ENCODE measurements at regions not wholly inside any gene's neighbourhood (a gene's known extent, or its start where the extent isn't known, plus 50 kb on each side); places are given as distances from the start of the nearest gene placed in this dataset.
A peak's percentile ranks its signal among the peaks of the same experiment; 100 is the strongest.

- no peak for DNase-seq (ENCODE audit: insufficient read length, low spot score, missing footprints)
- no peaks in the 10 kb centered on the region for H4K20me1 ChIP-seq (ENCODE audit: insufficient read depth, low read length)
- no peak for TF ChIP-seq CTCF (IDR thresholded peaks at IDR 0.05; ENCODE audit: extremely low read depth, low read depth, low read length)
- H3K4me2 ChIP-seq (ENCODE audit: insufficient read depth, low read length): no peak overlapping the region
- H3K4me3 ChIP-seq (ENCODE audit: insufficient read depth, low read length): no peak overlapping the region
- H3K4me1 ChIP-seq (ENCODE audit: insufficient read depth, low read length): no peaks in the 10 kb centered on the region
- H3K9me3 ChIP-seq (ENCODE audit: low read depth, low read length): peaks cover 12% of the 10 kb centered on the region
- no peaks in the 10 kb centered on the region for H3K27me3 ChIP-seq (ENCODE audit: insufficient read depth, low read length)
- no peak overlapping the region for H3K27ac ChIP-seq (ENCODE audit: low read depth, low read length)
- H2AFZ ChIP-seq (ENCODE audit: low read length): no peak overlapping the region
- no peaks in the 10 kb centered on the region for H3K79me2 ChIP-seq (ENCODE audit: insufficient read depth, low read length)
- no peaks in the 10 kb centered on the region for H3K36me3 ChIP-seq (ENCODE audit: insufficient read depth, low read length)
Measured at GRCh38 chr12:31850268-31850667, 108.9 kb upstream of the RESF1 start.

GRCh38 chr12:31849090-31849687 lies 110.0 kb upstream of the RESF1 start:
- DNase-seq (ENCODE audit: insufficient read length, low spot score, missing footprints): no peak

GRCh38 chr12:31846405-31846804 lies 112.8 kb upstream of the RESF1 start:
- no peaks in the 10 kb centered on the region for H3K79me2 ChIP-seq (ENCODE audit: insufficient read depth, low read length)
- DNase-seq (ENCODE audit: insufficient read length, low spot score, missing footprints): peak; percentile 31
- H3K4me3 ChIP-seq (ENCODE audit: insufficient read depth, low read length): no peak overlapping the region
- no peak for TF ChIP-seq CTCF (IDR thresholded peaks at IDR 0.05; ENCODE audit: extremely low read depth, low read depth, low read length)
- H3K4me1 ChIP-seq (ENCODE audit: insufficient read depth, low read length): no peaks in the 10 kb centered on the region
- no peak overlapping the region for H3K27ac ChIP-seq (ENCODE audit: low read depth, low read length)
- H4K20me1 ChIP-seq (ENCODE audit: insufficient read depth, low read length): no peaks in the 10 kb centered on the region
- H3K27me3 ChIP-seq (ENCODE audit: insufficient read depth, low read length): no peaks in the 10 kb centered on the region
- H3K4me2 ChIP-seq (ENCODE audit: insufficient read depth, low read length): no peak overlapping the region
- peaks cover 9% of the 10 kb centered on the region for H3K9me3 ChIP-seq (ENCODE audit: low read depth, low read length)
- H3K36me3 ChIP-seq (ENCODE audit: insufficient read depth, low read length): no peaks in the 10 kb centered on the region
- no peak overlapping the region for H2AFZ ChIP-seq (ENCODE audit: low read length)

More at GRCh38 chr12:31849090-31849687, 110.0 kb upstream of the RESF1 start:
- Histone ChIP-seq H4K20me1 (ENCODE audit: insufficient read depth, low read length) (no peaks in the 10 kb centered on the region), H3K4me3 (ENCODE audit: insufficient read depth, low read length) (no peak overlapping the region), H3K27me3 (ENCODE audit: insufficient read depth, low read length) (no peaks in the 10 kb centered on the region), H2AFZ (ENCODE audit: low read length) (no peak overlapping the region), H3K36me3 (ENCODE audit: insufficient read depth, low read length) (no peaks in the 10 kb centered on the region), H3K9me3 (ENCODE audit: low read depth, low read length) (peaks cover 12% of the 10 kb centered on the region), H3K27ac (ENCODE audit: low read depth, low read length) (no peak overlapping the region), H3K4me2 (ENCODE audit: insufficient read depth, low read length) (no peak overlapping the region), H3K4me1 (ENCODE audit: insufficient read depth, low read length) (no peaks in the 10 kb centered on the region), H3K79me2 (ENCODE audit: insufficient read depth, low read length) (no peaks in the 10 kb centered on the region)
- TF ChIP-seq CTCF (IDR thresholded peaks at IDR 0.05; ENCODE audit: extremely low read depth, low read depth, low read length): no peak

GRCh38 chr12:31845613-31846322 lies 113.4 kb upstream of the RESF1 start:
- Histone ChIP-seq H3K4me2 (ENCODE audit: insufficient read depth, low read length) (no peak overlapping the region), H3K9me3 (ENCODE audit: low read depth, low read length) (peaks cover 9% of the 10 kb centered on the region), H3K36me3 (ENCODE audit: insufficient read depth, low read length) (no peaks in the 10 kb centered on the region), H3K27me3 (ENCODE audit: insufficient read depth, low read length) (no peaks in the 10 kb centered on the region), H3K4me3 (ENCODE audit: insufficient read depth, low read length) (no peak overlapping the region), H3K27ac (ENCODE audit: low read depth, low read length) (no peak overlapping the region), H2AFZ (ENCODE audit: low read length) (no peak overlapping the region), H3K4me1 (ENCODE audit: insufficient read depth, low read length) (no peaks in the 10 kb centered on the region), H3K79me2 (ENCODE audit: insufficient read depth, low read length) (no peaks in the 10 kb centered on the region), H4K20me1 (ENCODE audit: insufficient read depth, low read length) (no peaks in the 10 kb centered on the region)
- DNase-seq (ENCODE audit: insufficient read length, low spot score, missing footprints): no peak
- no peak for TF ChIP-seq CTCF (IDR thresholded peaks at IDR 0.05; ENCODE audit: extremely low read depth, low read depth, low read length)
